ENCODE measurements at regions not wholly inside any gene's neighbourhood (a gene's known extent, or its start where the extent isn't known, plus 50 kb on each side); places are given as distances from the start of the nearest gene placed in this dataset.
A peak's percentile ranks its signal among the peaks of the same experiment; 100 is the strongest.

GRCh38 chr4:84001876-84002569 is 466.1 kb downstream of the GPAT3 start:
- DNase-seq (ENCODE audit: low read depth) = no peak
- TF ChIP-seq MAX (IDR thresholded peaks at IDR 0.05; ENCODE audit: low read depth, low read length) (no peak), CTCF (IDR thresholded peaks at IDR 0.05; ENCODE audit: low read depth, low read length) (no peak), POLR2A (IDR thresholded peaks at IDR 0.05; ENCODE audit: extremely low read depth, insufficient read length) (no peak), MYC (IDR thresholded peaks at IDR 0.05; ENCODE audit: low read depth, low read length) (no peak)
- no peak overlapping the region for H3K4me3 ChIP-seq (ENCODE audit: low read depth, low read length)

GRCh38 chr4:83996254-83996653 is 460.3 kb downstream of the GPAT3 start:
- TF ChIP-seq POLR2A (IDR thresholded peaks at IDR 0.05; ENCODE audit: extremely low read depth, insufficient read length) (no peak), CTCF (IDR thresholded peaks at IDR 0.05; ENCODE audit: low read depth, low read length) (no peak), MYC (IDR thresholded peaks at IDR 0.05; ENCODE audit: low read depth, low read length) (no peak), MAX (IDR thresholded peaks at IDR 0.05; ENCODE audit: low read depth, low read length) (no peak)
- no peak for DNase-seq (ENCODE audit: low read depth)
- H3K4me3 ChIP-seq (ENCODE audit: low read depth, low read length) = no peak overlapping the region

GRCh38 chr4:83993774-83994173 is 457.9 kb downstream of the GPAT3 start:
- TF ChIP-seq CTCF (IDR thresholded peaks at IDR 0.05; ENCODE audit: low read depth, low read length) (peak; percentile 13), MAX (IDR thresholded peaks at IDR 0.05; ENCODE audit: low read depth, low read length) (no peak), MYC (IDR thresholded peaks at IDR 0.05; ENCODE audit: low read depth, low read length) (no peak), POLR2A (IDR thresholded peaks at IDR 0.05; ENCODE audit: extremely low read depth, insufficient read length) (no peak)
- DNase-seq (ENCODE audit: low read depth) = peak; percentile 11
- no peak overlapping the region for H3K4me3 ChIP-seq (ENCODE audit: low read depth, low read length)

- TF ChIP-seq MYC (IDR thresholded peaks at IDR 0.05; ENCODE audit: low read depth, low read length) = no peak
- TF ChIP-seq CTCF (IDR thresholded peaks at IDR 0.05; ENCODE audit: low read depth, low read length) = no peak
- TF ChIP-seq POLR2A (IDR thresholded peaks at IDR 0.05; ENCODE audit: extremely low read depth, insufficient read length) = no peak
- TF ChIP-seq MAX (IDR thresholded peaks at IDR 0.05; ENCODE audit: low read depth, low read length) = 0 out of 2 replicates have a peak, but pooled peaks have one; percentile 18
- no peak overlapping the region for H3K4me3 ChIP-seq (ENCODE audit: low read depth, low read length)
- DNase-seq (ENCODE audit: low read depth) = peak; percentile 2
Observed at GRCh38 chr4:83989835-83990234, 453.9 kb downstream of the GPAT3 start.

GRCh38 chr4:83981156-83981555 is 445.2 kb downstream of the GPAT3 start:
- H3K4me3 ChIP-seq (ENCODE audit: low read depth, low read length) = no peak overlapping the region
- TF ChIP-seq MYC (IDR thresholded peaks at IDR 0.05; ENCODE audit: low read depth, low read length) (no peak), MAX (IDR thresholded peaks at IDR 0.05; ENCODE audit: low read depth, low read length) (no peak), POLR2A (IDR thresholded peaks at IDR 0.05; ENCODE audit: extremely low read depth, insufficient read length) (no peak), CTCF (IDR thresholded peaks at IDR 0.05; ENCODE audit: low read depth, low read length) (no peak)
- no peak for DNase-seq (ENCODE audit: low read depth)
